Amygdala (tissue), 56 donors: ENCODE measurements at regions not wholly inside any gene's neighbourhood (a gene's known extent, or its start where the extent isn't known, plus 50 kb on each side); places are given as distances from the start of the nearest gene placed in this dataset.
"Not testable (repeated sequence)": the region's sequence is repeated elsewhere in the genome, so short reads cannot be mapped to it uniquely, and the experiment has no call there.

Experiments
- DNase-seq, 56 donors: peaks; one replicate each; lab custom pipeline; 2025; lab: John Stamatoyannopoulos, UW

DNA sequence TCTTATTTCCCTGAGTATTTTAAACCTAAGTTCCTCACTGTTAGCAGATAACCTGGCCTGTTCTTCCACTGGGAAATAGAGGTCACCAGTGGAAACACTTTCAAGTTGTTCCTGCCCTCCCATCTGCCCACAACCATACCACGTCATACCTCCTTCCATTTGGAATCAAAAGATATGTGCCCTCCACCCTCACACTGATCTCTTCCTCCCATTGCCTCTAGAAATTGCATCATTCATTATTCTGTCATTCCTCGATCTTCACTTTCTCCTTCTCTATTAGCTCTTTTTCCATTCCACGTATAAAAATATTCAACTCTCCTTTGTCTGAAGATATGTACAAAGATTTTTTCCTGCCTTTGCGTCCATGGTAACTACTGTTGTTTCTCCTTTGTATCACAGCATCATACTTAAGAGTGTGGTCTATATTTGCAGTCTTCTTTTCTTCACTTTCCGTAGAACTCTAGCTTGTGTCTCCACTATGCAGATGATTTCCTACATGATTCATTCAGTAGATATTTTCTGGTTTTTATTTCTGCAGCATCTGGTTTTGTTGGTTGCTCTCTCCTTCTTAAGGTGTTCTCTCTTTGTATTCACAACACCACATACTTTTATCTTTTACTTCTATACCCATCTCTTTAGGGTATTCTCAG is 312.3 kb downstream of the REEP3 start:
- no peak for DNase-seq

DNA sequence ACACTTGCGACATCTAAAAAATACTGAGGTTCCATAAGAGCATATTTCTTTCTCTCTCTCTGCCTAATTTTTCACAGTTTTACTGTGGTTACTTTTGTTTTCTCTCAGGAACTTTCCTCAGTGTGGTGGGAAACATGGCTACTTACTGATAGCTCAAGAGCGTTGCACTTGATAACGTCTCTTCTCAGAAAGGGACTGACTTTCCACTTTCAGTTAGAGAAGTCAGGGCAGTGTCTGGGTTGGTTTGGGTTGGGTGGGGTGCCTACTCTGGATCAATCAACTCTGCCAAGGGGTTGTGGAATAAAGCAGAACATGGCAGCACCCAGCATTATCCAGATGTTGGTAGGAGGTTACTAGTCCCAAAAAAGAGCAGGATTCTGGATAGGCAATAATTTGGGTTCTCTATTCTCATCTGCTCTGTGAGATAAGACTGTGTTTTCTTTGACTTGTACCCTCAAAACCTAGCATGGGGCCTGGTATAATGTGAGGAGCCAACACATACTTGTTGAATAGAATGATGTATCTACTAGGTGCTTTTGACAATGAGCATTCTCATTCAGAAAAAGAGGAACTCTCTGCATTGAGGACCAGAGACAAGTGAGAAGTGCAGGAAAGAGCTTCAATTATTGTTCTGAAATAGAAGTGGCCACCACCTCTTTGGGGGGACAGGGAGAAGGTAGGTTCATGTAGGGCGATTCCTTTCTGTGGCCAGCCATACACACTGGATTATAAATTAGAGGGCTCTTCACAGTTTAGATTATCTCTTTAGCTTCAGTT is 315.7 kb downstream of the REEP3 start:
- no peak for DNase-seq

GRCh38 chr10:63841761-63842160 is 320.6 kb downstream of the REEP3 start:
- DNase-seq, result no peak

GRCh38 chr10:63843107-63843506 is 321.9 kb downstream of the REEP3 start:
- DNase-seq, result no peak

- not testable (repeated sequence) for DNase-seq
These were observed 327.7 kb downstream of the REEP3 start for GRCh38 chr10:63848871-63849270.

- DNase-seq, result no peak
These were observed 341.7 kb downstream of the REEP3 start for GRCh38 chr10:63862860-63863259.

GRCh38 chr10:63865210-63865609 is 344.0 kb downstream of the REEP3 start:
- DNase-seq, result no peak

- DNase-seq, result peak in 46 of 56 donors; percentile 1 to 74 (median 18)
These were observed 345.0 kb downstream of the REEP3 start for GRCh38 chr10:63866075-63866746.

- DNase-seq, result peak in 1 of 56 donors; percentile 27
These were observed 345.5 kb downstream of the REEP3 start for GRCh38 chr10:63866747-63867140.

- DNase-seq, result no peak
These were observed 357.2 kb downstream of the REEP3 start for GRCh38 chr10:63878428-63878827.

DNA sequence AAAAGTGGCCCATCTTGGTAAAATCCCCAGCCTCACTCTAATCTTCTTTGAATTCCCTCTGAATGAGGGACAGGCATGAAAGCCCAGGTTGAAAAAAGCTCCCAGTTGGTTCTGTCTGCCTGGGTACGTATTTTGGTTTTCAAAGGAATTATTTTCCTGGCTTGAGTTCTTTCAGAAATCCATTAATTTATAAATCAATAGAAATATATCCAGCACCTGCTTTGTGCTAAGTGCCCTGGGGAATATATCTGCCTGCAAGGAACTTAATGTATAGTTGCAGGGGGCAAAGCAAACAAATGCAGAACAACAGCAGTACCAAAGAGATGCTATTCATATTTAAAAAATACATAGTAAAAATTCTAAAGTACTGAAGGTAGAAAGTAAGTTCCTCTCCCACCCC is 362.7 kb downstream of the REEP3 start:
- DNase-seq, result no peak

- DNase-seq, result no peak
These were observed 363.2 kb downstream of the REEP3 start for GRCh38 chr10:63884426-63884825.

- no peak for DNase-seq
These were observed 364.0 kb downstream of the REEP3 start for GRCh38 chr10:63885156-63885555.

DNA sequence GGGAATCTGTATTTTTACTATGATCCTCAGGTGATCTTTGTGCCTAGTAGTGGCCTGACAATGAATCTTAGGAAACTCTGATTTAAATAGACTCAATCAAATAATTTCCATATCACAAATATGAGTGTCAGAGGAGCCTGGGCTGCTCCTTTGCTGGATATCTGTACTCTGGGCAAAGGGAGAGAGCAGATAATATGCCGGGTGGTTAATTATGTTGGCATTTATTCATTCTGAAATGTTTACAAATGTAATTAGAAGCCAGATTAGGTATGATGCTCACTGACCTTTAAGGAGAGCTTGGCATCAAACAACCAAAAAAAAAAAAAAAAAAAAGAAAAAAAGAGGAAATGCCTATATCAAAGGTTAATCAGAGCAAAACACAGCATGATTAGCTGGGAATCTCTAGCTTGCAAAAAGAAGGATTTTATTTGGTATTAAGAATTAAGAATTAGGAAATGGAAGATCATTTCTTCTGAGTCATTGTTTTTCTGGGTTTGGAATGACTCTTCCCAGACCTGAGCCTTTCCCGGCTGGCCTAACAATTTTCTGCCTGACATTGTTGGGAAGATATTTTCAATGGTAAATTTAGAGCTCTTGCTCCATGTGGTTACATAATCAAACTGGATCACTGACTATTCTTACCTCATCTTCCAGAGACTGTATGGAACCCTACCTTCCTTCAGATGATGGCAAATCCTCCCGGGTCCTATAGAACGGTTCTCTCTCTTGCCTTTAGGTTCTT is 365.3 kb downstream of the REEP3 start:
- DNase-seq, result no peak

DNA sequence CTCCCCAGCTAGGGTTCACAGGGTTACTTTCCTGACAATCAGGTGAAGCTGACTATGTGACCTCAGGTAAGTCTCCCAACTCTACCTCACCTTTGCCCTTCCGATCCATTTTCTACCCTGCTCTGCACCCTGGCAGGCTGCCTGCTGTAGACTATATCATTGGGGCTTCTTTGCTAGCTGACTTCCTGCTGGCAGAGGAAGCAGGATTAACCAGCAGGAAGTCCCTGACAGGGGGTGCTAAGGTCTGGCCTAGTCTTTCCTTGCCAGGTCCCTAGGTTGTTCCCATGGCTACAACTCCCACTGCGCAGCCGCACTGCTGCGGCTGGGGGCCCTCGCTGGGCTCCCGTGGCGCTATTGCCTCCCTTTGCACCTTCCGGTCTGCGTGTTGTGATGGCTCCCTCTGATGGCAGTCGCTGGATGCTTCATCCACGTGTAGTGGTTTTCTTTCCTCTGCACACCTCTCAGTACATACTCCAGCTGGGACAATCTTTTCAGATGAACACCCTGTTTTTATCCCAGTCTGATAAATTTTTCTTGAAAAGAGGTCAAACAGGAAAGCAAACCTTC is 365.9 kb downstream of the REEP3 start:
- no peak for DNase-seq

DNA sequence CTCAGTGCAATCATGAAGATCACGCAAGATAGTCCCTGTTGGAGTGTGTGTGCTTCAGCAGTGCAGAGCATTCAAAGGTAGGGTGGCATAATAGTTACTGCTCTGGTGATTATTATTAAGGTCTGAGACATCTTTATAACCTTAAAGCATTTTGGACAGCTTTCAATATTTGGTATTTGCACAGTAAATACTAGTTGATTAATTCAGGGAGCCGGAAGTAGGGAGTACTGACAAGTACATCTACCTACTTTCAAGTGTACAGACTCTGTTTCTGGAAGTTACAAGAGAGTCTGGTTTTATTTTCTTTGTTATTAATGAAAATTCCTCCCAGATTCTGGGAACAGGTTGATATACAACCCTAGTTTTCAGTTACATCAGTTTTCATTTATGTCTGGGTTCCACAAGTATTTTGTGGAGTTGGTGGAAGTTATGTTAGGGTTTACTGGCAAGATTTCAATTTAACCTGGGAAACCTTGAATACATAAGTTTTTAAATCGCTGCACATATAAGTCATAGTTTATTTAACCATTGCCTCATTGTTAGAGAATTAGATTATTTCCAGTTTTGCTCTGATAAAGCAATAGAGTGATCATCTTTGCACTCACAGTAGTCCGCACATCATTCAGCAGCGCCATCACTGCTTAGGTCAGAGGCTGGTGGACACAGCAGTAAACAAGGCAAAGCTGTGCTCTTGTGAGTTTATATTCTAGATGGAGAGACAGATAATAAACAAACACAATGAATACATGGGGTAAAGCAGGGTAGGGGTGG is 366.6 kb downstream of the REEP3 start:
- no peak for DNase-seq

DNA sequence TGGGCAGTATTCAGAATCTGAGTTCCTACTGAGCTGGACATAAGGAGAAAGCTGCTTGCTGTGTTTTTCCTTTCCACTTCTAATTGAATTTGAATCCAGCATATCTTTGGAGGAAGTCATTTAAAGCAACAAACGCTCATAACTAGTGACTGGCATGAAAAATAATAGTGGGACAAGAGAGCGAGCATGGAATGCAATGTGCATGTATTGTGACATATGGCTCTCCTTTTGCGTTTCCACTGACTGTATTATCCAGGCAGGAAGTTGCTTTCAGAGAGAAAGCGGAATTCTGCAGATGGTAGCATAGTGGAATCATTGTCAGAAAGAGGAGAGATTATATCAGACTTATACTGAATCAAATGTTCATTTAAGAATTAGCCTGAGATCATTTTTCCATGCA is 368.6 kb downstream of the REEP3 start:
- no peak for DNase-seq

- DNase-seq, result no peak
These were observed 375.8 kb downstream of the REEP3 start for GRCh38 chr10:63896992-63897391.

GRCh38 chr10:63899673-63900300 is 378.6 kb downstream of the REEP3 start:
- DNase-seq, result no peak
